DOHH2 (cell line): ENCODE measurements at regions not wholly inside any gene's neighbourhood (a gene's known extent, or its start where the extent isn't known, plus 50 kb on each side); places are given as distances from the start of the nearest gene placed in this dataset.

Experiments used
- EZH2phosphoT487 ChIP-seq: fragments of 200-600 bp; sonication (generic); IDR thresholded peaks from 2 replicates; pipeline ENCODE4 v1.6.1; 2017; ENCODE audit warnings: borderline replicate concordance, mild to moderate bottlenecking, antibody characterized with exemption, low read length, moderate library complexity, mixed read lengths
- TF ChIP-seq, protein P1 (sequence below): fragments of 200-600 bp; sonication (generic); IDR thresholded peaks from one replicate; pipeline ENCODE4 v1.5.1; 2014; ENCODE audit warnings: antibody characterized with exemption, mild to moderate bottlenecking, low read depth, low read length; ENCODE audit not compliant: poor library complexity, severe bottlenecking

DNA sequence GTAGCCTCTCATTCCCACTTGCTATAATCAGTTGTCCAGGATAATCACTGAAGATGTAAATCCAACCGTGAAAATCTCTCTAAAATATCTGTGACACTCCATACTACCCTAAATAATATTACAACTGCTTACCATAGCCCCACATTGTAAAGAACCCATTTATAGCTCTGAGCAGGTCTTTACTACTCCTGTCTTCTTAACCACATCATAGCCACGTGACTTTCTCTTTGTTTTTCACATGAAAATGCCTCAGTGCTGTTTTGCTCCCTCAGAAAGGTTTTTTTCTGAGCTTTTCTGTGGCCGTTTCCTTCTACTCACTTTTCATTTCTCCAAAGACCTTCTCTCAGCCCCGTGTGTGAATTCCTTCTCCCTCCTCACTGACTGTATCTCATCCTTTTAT lies 662.2 kb upstream of the ADARB2 start:
- TF ChIP-seq, protein P1, sequence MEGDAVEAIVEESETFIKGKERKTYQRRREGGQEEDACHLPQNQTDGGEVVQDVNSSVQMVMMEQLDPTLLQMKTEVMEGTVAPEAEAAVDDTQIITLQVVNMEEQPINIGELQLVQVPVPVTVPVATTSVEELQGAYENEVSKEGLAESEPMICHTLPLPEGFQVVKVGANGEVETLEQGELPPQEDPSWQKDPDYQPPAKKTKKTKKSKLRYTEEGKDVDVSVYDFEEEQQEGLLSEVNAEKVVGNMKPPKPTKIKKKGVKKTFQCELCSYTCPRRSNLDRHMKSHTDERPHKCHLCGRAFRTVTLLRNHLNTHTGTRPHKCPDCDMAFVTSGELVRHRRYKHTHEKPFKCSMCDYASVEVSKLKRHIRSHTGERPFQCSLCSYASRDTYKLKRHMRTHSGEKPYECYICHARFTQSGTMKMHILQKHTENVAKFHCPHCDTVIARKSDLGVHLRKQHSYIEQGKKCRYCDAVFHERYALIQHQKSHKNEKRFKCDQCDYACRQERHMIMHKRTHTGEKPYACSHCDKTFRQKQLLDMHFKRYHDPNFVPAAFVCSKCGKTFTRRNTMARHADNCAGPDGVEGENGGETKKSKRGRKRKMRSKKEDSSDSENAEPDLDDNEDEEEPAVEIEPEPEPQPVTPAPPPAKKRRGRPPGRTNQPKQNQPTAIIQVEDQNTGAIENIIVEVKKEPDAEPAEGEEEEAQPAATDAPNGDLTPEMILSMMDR, result no peak
- no peak for TF ChIP-seq EZH2phosphoT487
